ENCODE measurements at regions not wholly inside any gene's neighbourhood (a gene's known extent, or its start where the extent isn't known, plus 50 kb on each side); places are given as distances from the start of the nearest gene placed in this dataset.

DNA sequence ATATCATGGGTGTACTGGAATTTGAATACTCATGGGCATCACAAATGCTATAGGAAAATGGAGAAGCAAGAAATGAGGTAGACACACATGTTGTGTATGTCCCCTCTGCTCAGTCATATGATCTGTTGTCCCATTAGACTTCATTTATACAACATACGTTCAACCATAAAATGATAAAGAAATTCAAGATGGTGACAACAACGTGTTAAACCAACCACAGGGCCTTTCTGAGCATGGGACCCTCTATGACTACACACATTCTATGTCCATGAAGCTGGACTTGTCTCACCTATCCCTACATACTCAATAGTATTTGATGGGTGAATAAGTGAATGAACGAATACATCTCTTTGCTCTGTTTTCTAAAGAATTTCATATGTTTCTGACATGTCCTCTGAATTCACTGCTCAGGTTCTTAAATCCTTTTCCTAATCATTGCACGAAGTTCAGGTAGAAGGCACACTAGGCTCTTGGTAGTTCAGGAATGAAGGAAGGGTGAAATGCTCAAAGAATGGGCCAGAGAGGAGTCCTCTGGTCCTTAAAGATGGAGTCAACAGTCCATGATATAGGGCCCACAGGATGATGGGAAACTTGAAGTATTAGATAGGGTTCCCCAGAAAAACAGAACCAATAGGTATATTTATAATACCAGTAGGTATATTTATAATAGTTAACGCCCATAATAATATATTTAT lies 105.7 kb upstream of the PPM1H start:
- Mint-ChIP-seq H3K4me3 (ENCODE audit: low read depth, unreplicated experiment) (no peak overlapping the region), H3K4me1 (ENCODE audit: low read depth, unreplicated experiment) (no peaks in the 10 kb centered on the region), H3K36me3 (ENCODE audit: insufficient read depth, unreplicated experiment) (no peaks in the 10 kb centered on the region), H3K27me3 (ENCODE audit: unreplicated experiment) (peaks cover 13% of the 10 kb centered on the region), H3K9me3 (ENCODE audit: low read depth, unreplicated experiment) (no peaks in the 10 kb centered on the region), H3K27ac (ENCODE audit: unreplicated experiment) (no peak overlapping the region)
- DNase-seq = no peak
- no TSS peak for BruUV-seq (replicated peaks)
- CTCF ChIA-PET = interaction anchor here (0.6 kb wide), 1 partner anchor 544 kb away, joined by 3 read pairs; no protein-coding TSS in a partner anchor
- TF ChIP-seq, protein P1, sequence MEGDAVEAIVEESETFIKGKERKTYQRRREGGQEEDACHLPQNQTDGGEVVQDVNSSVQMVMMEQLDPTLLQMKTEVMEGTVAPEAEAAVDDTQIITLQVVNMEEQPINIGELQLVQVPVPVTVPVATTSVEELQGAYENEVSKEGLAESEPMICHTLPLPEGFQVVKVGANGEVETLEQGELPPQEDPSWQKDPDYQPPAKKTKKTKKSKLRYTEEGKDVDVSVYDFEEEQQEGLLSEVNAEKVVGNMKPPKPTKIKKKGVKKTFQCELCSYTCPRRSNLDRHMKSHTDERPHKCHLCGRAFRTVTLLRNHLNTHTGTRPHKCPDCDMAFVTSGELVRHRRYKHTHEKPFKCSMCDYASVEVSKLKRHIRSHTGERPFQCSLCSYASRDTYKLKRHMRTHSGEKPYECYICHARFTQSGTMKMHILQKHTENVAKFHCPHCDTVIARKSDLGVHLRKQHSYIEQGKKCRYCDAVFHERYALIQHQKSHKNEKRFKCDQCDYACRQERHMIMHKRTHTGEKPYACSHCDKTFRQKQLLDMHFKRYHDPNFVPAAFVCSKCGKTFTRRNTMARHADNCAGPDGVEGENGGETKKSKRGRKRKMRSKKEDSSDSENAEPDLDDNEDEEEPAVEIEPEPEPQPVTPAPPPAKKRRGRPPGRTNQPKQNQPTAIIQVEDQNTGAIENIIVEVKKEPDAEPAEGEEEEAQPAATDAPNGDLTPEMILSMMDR (IDR thresholded peaks at IDR 0.05; ENCODE audit: unreplicated experiment) = no peak
- intact Hi-C loops (cut with micrococcal nuclease; ENCODE audit: unreplicated experiment) = no loop called here

- H3K4me1 Mint-ChIP-seq (ENCODE audit: low read depth, unreplicated experiment) = no peaks in the 10 kb centered on the region
- H3K36me3 Mint-ChIP-seq (ENCODE audit: insufficient read depth, unreplicated experiment) = no peaks in the 10 kb centered on the region
- intact Hi-C loops (cut with micrococcal nuclease; ENCODE audit: unreplicated experiment) = no loop called here
- no peak overlapping the region for H3K4me3 Mint-ChIP-seq (ENCODE audit: low read depth, unreplicated experiment)
- H3K9me3 Mint-ChIP-seq (ENCODE audit: low read depth, unreplicated experiment) = no peaks in the 10 kb centered on the region
- CTCF ChIA-PET = no interaction called here
- no peak for DNase-seq
- no peak overlapping the region for H3K27ac Mint-ChIP-seq (ENCODE audit: unreplicated experiment)
- no TSS peak for BruUV-seq (replicated peaks)
- peaks cover 13% of the 10 kb centered on the region for H3K27me3 Mint-ChIP-seq (ENCODE audit: unreplicated experiment)
- TF ChIP-seq, protein P1 (IDR thresholded peaks at IDR 0.05; ENCODE audit: unreplicated experiment) = no peak
These were observed 103.8 kb upstream of the PPM1H start for GRCh38 chr12:63038713-63039100.

DNA sequence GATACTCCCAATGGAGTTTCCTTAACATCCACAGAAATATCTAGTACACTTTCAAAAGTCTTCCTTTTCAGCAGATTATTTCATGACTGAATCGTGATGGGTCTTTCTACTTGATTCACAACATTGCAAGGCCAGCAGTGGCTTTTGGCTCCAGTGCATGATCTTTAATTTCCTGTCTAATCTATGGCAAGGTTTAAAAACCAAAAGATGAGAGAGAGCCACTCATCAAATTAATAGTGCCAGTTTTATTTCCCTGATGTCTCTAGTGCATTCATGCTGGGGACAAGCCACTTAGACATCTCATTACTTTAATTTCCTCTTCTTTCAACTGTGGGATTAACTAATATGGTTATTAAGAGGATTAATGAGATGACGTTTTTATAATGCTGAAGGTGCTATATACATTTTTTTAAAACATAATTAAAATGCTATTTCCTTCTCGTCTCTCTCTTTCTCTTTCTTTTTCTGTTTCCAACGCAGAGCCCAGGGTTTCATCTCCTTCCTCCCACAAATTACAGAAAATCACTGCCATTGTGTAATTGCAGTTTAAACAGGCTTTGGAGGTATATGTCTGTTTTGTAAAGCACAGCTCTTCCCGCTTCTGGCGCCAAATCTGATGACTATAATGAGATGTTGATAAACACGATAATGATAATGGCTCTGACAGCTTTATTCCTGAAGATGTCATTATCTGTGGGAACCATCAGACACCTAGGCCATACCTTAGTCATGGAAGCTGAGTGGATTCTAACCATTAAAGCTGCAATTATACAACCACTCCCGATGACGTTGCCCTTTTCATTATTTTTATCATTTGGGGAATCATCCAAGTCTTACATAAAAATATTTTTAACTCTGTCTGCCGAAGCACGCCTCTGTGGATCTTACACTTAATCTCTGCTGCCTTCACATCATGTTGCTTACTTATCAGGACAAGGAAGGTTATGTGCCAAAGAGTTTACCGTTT lies 103.1 kb upstream of the PPM1H start:
- Mint-ChIP-seq H3K27me3 (ENCODE audit: unreplicated experiment) (peaks cover 13% of the 10 kb centered on the region), H3K36me3 (ENCODE audit: insufficient read depth, unreplicated experiment) (no peaks in the 10 kb centered on the region), H3K4me3 (ENCODE audit: low read depth, unreplicated experiment) (no peak overlapping the region), H3K27ac (ENCODE audit: unreplicated experiment) (no peak overlapping the region), H3K4me1 (ENCODE audit: low read depth, unreplicated experiment) (no peaks in the 10 kb centered on the region), H3K9me3 (ENCODE audit: low read depth, unreplicated experiment) (no peaks in the 10 kb centered on the region)
- no peak for DNase-seq
- CTCF ChIA-PET = no interaction called here
- TF ChIP-seq, protein P1 (IDR thresholded peaks at IDR 0.05; ENCODE audit: unreplicated experiment) = no peak
- BruUV-seq (replicated peaks) = no TSS peak
- intact Hi-C loops (cut with micrococcal nuclease; ENCODE audit: unreplicated experiment) = no loop called here

DNA sequence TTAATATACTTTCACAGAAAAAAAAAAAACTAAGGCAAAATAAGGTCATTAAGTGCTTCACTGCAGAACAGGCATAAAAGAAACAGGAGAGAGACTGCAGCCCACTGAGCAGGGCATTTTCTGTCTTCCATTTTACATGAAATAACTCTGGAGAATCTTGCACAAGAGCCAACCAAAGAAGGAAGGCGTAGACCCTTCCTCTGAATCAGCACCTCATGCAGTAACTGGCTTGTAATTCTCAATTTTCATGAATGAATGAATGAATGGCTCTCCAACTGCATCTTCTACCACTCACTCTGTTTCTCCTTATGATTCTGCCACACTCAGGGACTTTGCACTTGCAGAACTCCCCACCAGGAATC lies 102.0 kb upstream of the PPM1H start:
- no peaks in the 10 kb centered on the region for H3K4me1 Mint-ChIP-seq (ENCODE audit: low read depth, unreplicated experiment)
- no peaks in the 10 kb centered on the region for H3K36me3 Mint-ChIP-seq (ENCODE audit: insufficient read depth, unreplicated experiment)
- no peak overlapping the region for H3K4me3 Mint-ChIP-seq (ENCODE audit: low read depth, unreplicated experiment)
- TF ChIP-seq, protein P1 (IDR thresholded peaks at IDR 0.05; ENCODE audit: unreplicated experiment) = no peak
- H3K9me3 Mint-ChIP-seq (ENCODE audit: low read depth, unreplicated experiment) = no peaks in the 10 kb centered on the region
- no TSS peak for BruUV-seq (replicated peaks)
- no peak overlapping the region for H3K27ac Mint-ChIP-seq (ENCODE audit: unreplicated experiment)
- H3K27me3 Mint-ChIP-seq (ENCODE audit: unreplicated experiment) = peaks cover 13% of the 10 kb centered on the region
- intact Hi-C loops (cut with micrococcal nuclease; ENCODE audit: unreplicated experiment) = no loop called here
- DNase-seq = no peak
- CTCF ChIA-PET = no interaction called here

All from Calu3 (cell line).